ENCODE measurements at regions not wholly inside any gene's neighbourhood (a gene's known extent, or its start where the extent isn't known, plus 50 kb on each side); places are given as distances from the start of the nearest gene placed in this dataset.

DNA sequence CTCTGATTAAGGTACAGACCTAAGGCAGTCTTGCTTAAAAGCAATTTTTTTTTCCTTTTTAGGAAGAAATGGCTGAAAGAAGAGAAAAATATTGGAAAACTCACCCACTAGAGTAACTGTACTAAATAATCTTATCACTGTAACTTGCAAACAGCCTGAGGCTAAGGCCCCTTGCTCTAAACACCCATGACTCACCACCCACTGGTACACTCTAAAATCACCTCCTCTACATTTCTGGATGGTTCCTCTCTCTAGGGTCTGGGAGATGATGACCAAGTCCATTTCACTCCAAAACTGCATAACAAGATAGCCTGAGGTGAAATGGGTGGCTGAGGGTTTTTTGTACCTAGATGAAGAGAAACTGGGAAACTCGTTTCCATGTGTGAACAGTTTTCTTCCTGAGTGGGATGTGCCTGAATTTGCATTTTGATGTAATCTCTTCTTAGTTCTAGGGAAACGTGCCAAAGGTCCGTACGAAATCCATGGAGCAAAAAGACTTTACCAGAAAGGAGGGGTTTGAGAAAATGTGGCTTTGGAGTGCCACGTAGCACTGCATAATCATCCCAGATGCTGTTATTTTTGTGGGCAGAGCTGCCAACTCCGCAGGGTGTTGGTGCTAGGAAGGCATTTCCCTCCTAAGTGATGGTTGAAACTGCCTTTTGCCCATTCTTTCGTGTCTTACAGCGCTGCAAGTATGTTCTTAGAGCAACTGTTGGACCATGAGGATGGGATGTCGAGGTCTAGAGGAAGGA is 113.5 kb upstream of the C10orf90 start:
- no peak for DNase-seq (ENCODE audit: low read depth in 3 of 3)

DNA sequence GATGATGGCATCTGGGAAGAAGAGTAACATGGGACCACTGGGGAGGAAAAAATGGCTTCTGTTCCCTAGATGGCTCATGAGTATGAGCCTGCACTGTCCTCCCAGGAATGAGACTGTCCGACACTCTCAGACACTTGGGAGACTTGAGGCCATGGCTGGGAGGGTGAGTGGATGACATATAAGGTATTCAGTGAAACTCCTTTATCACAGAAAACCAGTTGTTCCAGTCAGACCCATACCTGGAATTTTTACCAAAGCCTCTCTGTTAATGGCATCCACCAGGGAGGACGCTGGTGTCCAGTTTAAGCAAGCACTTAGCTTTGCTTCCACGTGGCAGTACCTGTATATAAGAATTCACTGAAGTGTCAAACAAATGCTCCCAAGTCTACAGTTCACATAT is 116.7 kb upstream of the C10orf90 start:
- no peak for DNase-seq (ENCODE audit: low read depth in 3 of 3)

DNA sequence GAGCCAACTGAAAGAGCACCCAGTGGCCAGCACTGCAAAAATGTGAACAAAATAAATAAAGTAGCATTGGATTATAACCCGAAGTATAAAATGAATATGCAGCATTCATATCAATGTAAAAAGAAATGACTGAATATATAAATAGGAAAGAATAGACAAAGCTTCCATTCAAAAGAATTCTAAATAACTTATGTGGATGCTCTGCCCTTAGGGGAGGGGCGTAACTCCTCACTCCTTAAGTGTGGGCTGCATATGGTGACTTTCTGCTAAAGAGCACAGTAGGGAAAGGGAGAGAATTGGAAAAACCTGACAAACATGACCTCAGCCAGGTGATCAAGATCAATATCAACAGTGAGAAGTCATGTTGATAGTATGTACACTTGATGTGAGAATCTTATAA is 109.9 kb upstream of the DOCK1 start:
- no peak for DNase-seq (ENCODE audit: low read depth in 3 of 3)

DNA sequence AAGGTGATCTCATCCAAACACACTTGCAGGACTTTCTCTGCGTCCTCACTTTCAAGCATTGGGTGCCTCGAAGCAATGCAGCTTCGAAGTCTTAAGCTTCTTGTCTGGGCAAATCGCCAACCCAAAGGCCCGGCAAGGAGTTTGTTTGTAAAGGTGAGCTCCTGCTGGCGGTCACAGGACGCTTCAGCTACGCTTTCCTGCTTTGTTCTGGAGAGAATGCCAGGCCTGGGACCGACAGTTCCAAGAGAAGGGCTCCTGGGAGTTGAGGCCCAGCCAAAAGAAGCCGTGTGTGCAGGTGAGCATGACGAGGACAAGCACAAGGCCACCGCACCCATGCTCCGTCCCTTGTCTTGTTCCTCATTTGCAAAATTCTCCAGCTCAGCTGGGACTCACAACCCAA is 106.6 kb upstream of the DOCK1 start:
- no peak for DNase-seq (ENCODE audit: low read depth in 3 of 3)

DNA sequence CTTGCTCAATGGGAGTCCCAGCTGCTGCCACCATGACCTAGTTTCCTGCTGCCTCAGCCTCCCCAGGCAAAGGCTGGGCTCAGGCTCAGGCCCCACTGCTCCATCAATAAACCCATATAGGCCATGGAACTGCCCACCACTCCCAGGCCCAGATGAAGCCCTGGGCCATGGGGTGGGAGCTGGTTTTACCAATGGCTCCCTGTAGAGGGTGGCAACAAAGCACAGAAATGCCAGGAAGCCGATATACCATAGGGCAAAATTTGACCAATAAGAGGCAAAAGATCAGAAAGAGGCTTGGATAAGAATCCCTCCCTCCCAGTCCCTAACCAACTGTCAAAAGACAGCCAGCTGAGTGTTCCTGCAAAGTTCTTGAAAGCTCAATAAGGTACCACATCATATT is 101.8 kb upstream of the DOCK1 start:
- no peak for DNase-seq (ENCODE audit: low read depth in 3 of 3)

DNA sequence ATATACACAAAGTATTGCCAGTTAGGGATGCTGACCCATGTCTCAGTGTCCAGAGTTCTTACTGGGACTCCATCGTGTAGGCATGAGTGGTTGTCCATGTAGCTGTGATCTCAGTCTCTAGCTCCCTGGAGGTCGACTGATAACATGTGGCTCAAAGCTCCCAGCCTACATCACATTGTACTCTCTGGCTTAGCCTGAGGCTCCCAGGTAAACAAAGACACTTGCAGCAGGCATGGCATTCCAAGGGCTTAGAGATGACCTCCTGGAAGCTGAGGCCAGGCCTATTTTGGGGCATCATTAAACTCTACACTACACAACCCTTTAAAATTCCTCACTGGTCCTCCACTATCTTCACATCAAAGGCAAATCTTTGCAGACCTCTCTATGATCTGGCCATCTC is 100.8 kb upstream of the DOCK1 start:
- no peak for DNase-seq (ENCODE audit: low read depth in 3 of 3)

DNA sequence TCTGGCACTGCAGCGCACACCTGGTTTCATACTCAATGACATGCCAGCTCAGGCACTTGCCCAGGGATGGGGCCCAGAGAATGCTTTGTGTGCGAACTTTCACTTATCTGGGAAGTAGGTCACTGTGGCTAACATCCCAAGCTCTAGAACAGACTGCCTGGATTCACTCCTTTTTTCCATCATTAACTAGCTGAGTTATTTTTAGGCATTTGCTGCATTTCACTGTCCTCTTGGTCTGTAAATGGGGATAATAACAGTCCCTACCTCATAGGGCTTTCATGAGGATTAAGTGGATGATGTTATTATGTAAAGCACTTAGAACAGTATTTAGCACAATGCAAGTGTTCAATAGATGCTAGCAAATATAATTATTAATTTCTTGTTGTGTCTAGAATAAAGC is 98.7 kb upstream of the DOCK1 start:
- DNase-seq (ENCODE audit: low read depth in 3 of 3): no peak

DNA sequence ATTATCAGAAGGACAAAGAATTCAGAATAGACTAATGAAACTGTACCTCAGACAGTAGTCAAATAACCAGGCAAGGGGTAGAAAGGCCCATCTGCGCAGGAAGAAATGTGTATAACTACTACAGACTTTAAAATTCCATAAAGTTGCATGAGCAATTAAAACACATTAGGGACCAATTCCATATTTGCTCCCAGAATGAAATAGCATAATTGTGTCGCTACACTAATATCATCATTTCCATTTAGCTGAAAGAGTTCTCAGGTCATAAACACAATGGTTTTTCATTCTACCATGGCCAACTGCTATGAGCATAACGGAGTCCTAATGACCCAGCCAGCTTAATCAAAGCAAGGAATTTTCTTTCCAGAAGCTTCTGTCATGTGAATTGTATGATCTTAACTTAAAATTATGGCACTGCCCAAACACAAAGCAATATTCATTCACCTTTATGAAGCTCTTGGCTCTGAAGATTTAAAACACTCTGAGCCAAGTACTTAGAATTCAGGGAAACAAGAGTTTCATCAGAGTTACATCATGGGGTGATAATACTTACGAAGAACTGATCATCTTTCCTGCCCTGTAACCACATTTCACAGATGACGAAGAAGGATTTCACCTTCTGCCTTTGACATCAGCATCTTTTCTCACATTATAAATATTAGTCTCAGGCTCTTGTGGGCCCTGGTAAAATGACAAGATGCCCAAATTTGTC is 98.1 kb upstream of the DOCK1 start:
- no peak for DNase-seq (ENCODE audit: low read depth in 3 of 3)

DNA sequence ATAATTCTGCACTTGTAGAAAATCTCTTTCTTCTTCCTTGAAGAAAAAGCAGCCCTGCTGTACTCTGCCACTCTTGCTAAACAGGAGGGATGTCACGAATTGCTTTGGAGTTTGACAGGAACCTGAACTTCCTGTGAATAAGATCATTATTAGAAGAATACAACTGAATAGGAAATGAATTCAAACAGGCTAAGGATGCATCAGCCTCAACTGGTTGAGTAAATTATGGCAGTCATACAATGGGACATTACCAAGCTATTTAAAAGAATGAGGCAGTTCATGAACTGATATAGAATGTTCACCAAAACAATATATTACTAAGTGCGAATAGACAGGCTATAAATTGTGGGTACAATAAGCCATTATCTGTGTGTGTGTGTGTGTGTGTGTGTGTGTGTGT is 97.1 kb upstream of the DOCK1 start:
- no peak for DNase-seq (ENCODE audit: low read depth in 3 of 3)

DNA sequence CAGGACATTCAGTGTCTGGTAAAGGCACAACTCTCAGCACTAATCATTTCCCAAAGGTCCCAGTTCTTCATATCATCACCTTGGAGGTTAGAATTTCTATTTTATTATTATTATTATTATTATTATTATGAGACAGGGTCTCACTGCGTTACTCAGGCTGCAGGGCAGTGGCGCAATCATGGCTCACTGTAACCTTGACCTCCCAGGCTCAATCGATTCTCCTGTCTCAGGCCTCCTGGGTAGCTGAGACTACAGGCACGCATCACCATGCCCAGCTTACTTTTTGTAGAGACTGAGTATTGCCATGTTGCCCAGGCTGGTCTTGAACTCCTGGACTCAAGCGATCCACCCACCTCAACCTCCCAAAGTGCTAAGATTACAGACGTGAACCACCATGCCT is 91.8 kb upstream of the DOCK1 start:
- DNase-seq (ENCODE audit: low read depth in 3 of 3): no peak

DNA sequence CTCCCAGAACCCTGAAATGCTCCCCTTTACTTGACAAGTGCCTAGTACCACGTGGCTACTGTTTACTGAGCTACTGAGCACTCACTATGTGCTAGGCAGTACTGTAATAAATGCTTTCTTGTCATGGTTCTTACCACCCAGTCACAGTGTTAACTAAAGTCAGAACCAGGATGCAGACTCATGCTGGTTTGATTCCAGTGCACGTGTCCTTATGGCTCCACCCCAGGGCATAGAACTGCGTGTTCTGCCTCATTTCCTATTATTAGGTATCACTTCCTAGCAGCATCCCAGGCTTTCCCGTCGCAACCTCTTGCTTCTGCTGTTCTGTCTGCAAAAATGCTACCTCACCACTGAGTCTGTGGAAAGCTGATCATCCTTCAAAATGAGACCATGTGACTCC is 71.7 kb upstream of the DOCK1 start:
- DNase-seq (ENCODE audit: low read depth in 3 of 3): no peak

DNA sequence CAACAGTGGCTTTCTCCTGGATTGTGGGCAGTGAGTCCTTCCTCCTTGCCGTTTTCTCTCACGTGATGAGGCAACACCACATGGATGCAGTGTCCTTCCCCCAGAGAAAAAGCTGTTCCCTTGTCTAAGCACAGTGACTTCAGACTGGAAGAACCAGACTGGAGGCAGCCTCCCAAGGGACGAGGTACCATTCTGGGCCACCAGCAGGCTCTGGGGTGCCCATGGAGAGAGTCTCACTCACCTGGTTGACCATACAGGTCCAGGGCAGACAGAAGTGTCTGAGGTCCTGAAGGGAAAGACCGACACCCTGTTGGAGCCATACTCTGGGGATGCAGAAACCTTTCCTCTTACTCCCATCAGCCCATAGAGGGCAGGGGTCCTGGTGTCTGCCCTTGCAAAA is 69.2 kb upstream of the DOCK1 start:
- DNase-seq (ENCODE audit: low read depth in 3 of 3): no peak

DNA sequence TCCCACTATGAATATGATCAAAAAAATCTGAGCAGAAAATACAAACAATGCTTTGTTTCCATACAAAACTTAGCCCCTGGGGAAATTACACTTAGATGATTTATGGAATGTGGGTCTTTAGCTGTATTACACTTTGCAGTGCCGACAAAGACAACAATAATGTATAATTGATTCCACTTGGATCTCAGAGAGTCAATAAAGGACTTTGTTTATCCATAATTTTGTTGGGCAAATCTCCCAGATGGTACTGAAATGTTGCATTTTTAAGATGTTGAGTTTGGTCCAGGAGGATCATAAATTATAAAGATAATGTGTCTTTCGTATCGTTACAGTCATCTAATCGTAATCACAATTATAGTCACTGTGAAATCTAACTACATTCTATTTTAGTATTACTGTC is 66.9 kb upstream of the DOCK1 start:
- no peak for DNase-seq (ENCODE audit: low read depth in 3 of 3)

DNA sequence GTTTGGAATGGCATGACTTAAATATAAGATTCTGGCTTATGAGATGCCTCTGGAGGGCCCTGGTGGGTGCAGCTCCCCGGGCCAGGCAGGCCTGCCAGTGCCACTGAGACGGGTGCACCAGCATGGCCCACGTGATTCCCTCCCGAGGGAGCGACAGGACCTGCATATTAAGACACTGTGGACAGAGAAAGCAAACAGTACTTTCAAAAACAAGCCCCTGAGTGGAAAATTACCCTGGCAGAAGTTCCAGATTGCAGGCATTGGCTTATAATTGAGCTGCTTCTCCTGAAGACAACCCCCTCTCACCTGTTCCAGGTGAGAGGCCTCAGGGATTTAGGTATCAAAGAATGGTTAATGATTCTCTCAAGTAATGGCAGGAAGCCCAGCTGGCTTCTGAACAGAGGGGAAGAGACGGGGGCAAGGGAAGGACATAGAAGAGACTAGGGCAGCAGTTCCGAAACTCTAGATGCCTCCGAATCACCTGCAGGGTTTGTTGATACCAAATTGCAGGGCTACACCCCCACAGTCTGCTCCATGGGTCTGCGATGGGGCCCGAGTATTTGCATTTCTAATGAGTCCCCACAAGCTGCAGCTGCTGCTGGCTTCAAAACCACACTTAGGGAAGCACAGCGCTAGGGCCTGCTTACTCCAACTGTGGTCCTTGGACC is 66.0 kb upstream of the DOCK1 start:
- no peak for DNase-seq (ENCODE audit: low read depth in 3 of 3)

DNA sequence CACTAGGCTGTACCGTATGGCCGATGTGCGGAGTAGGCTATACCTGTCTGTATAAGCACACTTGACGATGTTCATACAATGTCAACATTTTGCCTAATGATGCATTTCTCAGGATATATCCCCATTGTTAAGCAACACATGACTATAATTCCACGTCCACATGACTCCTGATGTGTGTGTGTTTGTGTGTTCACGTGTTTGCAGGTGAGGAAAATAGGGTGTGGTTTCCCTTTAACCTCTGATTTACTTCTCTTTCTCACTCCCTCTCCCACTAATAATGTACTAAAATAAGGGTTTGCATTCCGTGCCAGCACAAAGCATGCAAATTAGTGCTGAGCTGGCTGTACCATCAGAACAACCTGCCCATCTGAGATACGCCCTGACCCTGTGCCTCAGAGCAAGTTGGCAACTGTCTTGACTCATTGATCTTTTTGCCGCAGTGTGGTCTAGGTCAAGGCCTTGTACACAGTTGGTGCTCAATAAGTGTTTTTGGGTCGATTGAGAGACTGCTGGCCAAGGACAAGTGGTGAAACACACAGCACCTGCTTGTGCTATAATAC is 64.6 kb upstream of the DOCK1 start:
- no peak for DNase-seq (ENCODE audit: low read depth in 3 of 3)

DNA sequence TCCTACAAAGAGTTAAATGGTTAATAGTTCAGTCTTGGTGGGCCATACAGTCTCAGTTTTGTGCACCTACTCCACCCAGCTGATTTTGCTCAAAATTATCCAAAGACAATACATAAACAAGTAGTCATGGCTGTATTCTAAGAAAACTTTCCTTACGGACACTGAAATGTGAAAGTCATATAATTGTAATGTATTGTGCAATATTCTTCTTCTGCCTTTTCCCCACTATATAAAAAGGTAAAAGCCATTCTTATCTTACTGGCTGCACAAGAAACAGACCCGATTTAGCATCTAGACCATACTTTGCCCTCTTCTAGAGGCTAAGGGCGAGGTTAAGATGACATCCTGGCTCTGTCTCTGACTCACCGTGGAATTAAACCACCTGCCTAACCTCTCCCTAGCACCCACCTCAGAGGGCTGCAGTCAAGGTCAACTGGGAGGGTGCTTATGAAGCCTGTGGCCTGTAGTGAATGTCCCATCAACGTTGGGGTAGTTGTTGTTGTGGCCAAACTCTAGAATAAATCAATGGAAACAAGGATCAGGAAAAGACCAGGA is 63.8 kb upstream of the DOCK1 start:
- DNase-seq (ENCODE audit: low read depth in 3 of 3): no peak

DNA sequence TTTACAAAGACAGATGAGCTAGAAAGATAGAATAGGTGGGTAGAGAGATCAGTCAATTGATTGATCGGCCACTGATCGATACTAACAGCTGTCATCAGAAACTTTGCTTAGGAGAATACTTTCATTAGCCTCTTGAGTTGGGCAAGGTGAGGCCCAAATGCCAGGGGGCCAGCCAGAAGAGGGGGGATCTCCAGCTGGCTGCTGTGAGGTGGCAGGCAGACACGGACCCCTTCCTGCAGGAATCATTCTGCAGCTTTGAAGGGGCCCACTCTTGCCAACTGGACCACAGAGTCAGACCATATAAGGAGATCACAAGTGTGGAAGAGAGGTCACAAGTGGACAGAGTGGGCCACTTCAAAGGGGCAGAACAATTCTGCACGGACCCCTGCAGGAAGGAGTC is 62.9 kb upstream of the DOCK1 start:
- DNase-seq (ENCODE audit: low read depth in 3 of 3): no peak

DNA sequence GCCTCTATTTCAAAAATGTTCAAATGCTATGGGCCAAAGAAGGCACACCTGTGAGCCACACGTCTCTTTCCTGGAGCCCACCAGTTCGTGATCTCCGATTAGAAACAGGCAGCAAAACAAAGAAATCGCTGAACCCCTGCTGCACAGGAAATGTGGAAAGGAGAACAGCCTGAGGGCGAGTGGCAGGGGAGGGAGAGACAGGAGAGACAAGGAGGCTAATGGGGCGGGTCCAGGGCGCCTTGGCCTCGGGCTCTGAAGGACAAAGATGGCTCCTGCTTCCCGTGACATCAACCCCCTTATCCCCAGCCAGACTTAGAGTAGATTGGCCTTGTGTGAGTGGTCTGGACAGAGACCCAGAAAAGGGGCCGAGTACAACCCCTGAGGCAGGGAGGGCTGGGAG is 62.4 kb upstream of the DOCK1 start:
- no peak for DNase-seq (ENCODE audit: low read depth in 3 of 3)

DNA sequence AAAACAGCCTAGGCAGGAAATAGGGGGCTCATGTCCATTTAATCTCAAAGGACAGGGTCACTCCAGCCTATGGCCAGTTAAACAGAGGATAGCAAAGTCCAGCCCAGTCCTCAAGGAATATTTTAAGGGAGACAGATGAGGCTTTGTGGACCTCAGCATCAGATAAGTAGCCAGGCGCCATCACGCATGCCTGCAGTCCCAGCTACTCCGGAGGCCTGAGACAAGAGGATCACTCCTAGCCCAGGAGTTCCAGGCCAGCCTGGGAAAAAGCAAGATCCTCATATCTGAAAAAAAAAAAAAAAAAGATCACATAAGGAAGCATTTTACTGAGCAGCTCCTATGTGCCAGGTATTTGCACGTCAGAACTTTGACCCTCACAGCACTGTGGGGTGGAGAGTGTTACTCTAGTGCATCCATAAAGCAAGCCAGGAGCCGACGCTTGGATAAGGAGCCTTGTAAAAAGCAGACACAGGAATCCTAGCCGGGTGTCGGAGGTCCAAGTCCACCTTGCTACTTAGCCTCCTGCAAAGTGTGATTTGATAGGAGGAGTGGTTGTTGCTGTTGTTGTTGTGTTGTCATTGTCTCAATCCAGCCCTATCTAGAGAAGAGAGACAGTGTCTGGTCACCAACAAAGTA is 61.8 kb upstream of the DOCK1 start:
- DNase-seq (ENCODE audit: low read depth in 3 of 3): no peak

DNA sequence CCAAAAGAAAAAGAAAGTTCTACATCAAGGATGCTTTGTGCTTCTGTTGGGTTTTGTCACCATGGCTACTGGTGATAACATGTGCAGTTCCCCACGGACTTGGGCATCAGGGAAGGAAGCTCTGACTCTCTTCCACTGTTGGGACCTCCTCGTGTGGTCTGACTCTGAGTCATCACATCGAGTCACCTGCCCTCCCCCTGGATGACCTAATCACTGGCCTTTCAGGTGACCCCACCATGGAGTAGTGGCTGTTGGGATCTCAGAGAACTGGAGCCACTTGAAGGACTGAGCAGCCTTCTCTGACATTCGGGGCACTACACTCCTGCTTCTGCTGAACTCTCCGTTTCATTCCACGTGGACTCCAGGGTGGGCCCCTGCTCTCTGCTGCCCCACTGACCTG is 60.8 kb upstream of the DOCK1 start:
- no peak for DNase-seq (ENCODE audit: low read depth in 3 of 3)

DNA sequence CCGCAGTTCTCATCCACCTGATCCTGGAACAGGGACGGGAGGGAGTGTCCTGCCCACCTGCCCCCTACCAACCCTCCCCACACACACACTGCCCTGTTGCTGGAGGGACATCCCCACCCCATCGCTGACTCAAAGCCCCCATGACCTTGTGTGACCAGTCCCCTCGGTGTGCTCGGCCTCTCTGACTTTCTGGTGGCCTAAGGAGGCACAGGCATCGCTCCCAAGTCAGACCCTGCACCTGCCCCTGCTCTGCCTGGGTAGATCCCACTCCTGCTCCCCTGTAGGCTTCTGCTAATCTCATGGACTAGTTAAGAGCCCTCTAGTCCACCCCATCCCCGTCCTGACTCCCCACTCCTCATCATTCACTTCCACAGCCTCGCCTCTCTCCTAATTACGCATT is 58.8 kb upstream of the DOCK1 start:
- no peak for DNase-seq (ENCODE audit: low read depth in 3 of 3)

DNA sequence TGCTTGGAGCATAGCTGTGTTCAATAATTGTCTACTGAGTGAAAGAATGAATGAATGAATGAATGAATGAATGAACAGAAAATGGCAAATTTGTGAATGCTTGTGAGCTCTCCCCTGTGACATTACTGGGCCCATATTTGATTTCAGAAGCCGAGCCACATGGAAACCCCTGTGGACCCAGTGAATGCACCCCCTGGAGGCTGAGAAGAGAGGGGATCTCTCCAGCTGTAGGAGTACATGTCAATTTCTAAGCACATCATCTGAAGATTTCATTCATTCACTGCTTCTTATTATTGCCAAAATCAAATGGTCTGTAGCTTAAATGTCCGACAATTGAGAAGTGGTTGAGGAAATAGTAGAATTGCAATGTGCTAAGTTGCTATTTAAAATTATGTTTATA is 58.3 kb upstream of the DOCK1 start:
- no peak for DNase-seq (ENCODE audit: low read depth in 3 of 3)

Data from stimulated activated CD4-positive, alpha-beta T cell treated with anti-CD3 and anti-CD28 coated beads, TNF-alpha, amount 100 ng/mL, for 24 hours (primary cell).